ENCODE measurements at regions not wholly inside any gene's neighbourhood (a gene's known extent, or its start where the extent isn't known, plus 50 kb on each side); places are given as distances from the start of the nearest gene placed in this dataset.
"Not testable (repeated sequence)": the region's sequence is repeated elsewhere in the genome, so short reads cannot be mapped to it uniquely, and the experiment has no call there.

- no peak for DNase-seq (ENCODE audit: low spot score)
These were observed 1348.0 kb downstream of the RAPGEF2 start for GRCh38 chr4:160450876-160451275.

GRCh38 chr4:160481696-160482690, 1379.1 kb downstream of the RAPGEF2 start:
- not testable (repeated sequence) for DNase-seq (ENCODE audit: low spot score)

- DNase-seq (ENCODE audit: low spot score): no peak
These were observed 1382.3 kb downstream of the RAPGEF2 start for GRCh38 chr4:160485071-160485687.

GRCh38 chr4:160492181-160492580, 1389.3 kb downstream of the RAPGEF2 start:
- DNase-seq (ENCODE audit: low spot score): no peak

GRCh38 chr4:160493206-160493605, 1390.3 kb downstream of the RAPGEF2 start:
- DNase-seq (ENCODE audit: low spot score): no peak

- no peak for DNase-seq (ENCODE audit: low spot score)
These were observed 1392.5 kb downstream of the RAPGEF2 start for GRCh38 chr4:160495356-160495755.

GRCh38 chr4:160498211-160498610, 1395.3 kb downstream of the RAPGEF2 start:
- no peak for DNase-seq (ENCODE audit: low spot score)

- DNase-seq (ENCODE audit: low spot score): no peak
These were observed 1402.8 kb downstream of the RAPGEF2 start for GRCh38 chr4:160505724-160506123.

- DNase-seq (ENCODE audit: low spot score): no peak
These were observed 1408.0 kb downstream of the RAPGEF2 start for GRCh38 chr4:160510928-160511327.

GRCh38 chr4:160514126-160514525, 1411.2 kb downstream of the RAPGEF2 start:
- DNase-seq (ENCODE audit: low spot score): no peak

GRCh38 chr4:160523231-160523630, 1420.4 kb downstream of the RAPGEF2 start:
- no peak for DNase-seq (ENCODE audit: low spot score)

- DNase-seq (ENCODE audit: low spot score): no peak
These were observed 1434.8 kb downstream of the RAPGEF2 start for GRCh38 chr4:160537681-160538080.

- DNase-seq (ENCODE audit: low spot score): no peak
These were observed 1443.3 kb downstream of the RAPGEF2 start for GRCh38 chr4:160546201-160546600.

- DNase-seq (ENCODE audit: low spot score): not testable (repeated sequence)
These were observed 1447.2 kb downstream of the RAPGEF2 start for GRCh38 chr4:160549951-160550519.

GRCh38 chr4:160562661-160563060, 1459.8 kb downstream of the RAPGEF2 start:
- no peak for DNase-seq (ENCODE audit: low spot score)

- DNase-seq (ENCODE audit: low spot score): no peak
These were observed 1460.8 kb downstream of the RAPGEF2 start for GRCh38 chr4:160563552-160564282.

GRCh38 chr4:160567634-160568033, 1464.8 kb downstream of the RAPGEF2 start:
- DNase-seq (ENCODE audit: low spot score): no peak

- no peak for DNase-seq (ENCODE audit: low spot score)
These were observed 1467.4 kb downstream of the RAPGEF2 start for GRCh38 chr4:160570271-160570670.

GRCh38 chr4:160574272-160574671, 1471.4 kb downstream of the RAPGEF2 start:
- not testable (repeated sequence) for DNase-seq (ENCODE audit: low spot score)

- DNase-seq (ENCODE audit: low spot score): no peak
These were observed 1477.7 kb downstream of the RAPGEF2 start for GRCh38 chr4:160580581-160580980.

- no peak for DNase-seq (ENCODE audit: low spot score)
These were observed 1489.4 kb downstream of the RAPGEF2 start for GRCh38 chr4:160592258-160592657.

- DNase-seq (ENCODE audit: low spot score): no peak
These were observed 1492.8 kb downstream of the RAPGEF2 start for GRCh38 chr4:160595646-160596045.
